GM12874 (cell line): ENCODE measurements at regions not wholly inside any gene's neighbourhood (a gene's known extent, or its start where the extent isn't known, plus 50 kb on each side); places are given as distances from the start of the nearest gene placed in this dataset.

Experiments used
- CTCF ChIP-seq: IDR thresholded peaks from 2 replicates; pipeline ENCODE4 v1.5.1; 2011; ENCODE audit warnings: low read depth, mild to moderate bottlenecking, control low read depth, low read length, moderate library complexity; ENCODE audit not compliant: insufficient read depth

GRCh38 chr13:111548805-111549204 lies 228.4 kb downstream of the TEX29 start:
- no peak for TF ChIP-seq CTCF

GRCh38 chr13:111549464-111549863 lies 229.0 kb downstream of the TEX29 start:
- TF ChIP-seq CTCF, result no peak

- no peak for TF ChIP-seq CTCF
These were observed 229.6 kb downstream of the TEX29 start for GRCh38 chr13:111550062-111550461.

GRCh38 chr13:111551204-111551820 lies 230.9 kb downstream of the TEX29 start:
- TF ChIP-seq CTCF, result no peak

GRCh38 chr13:111552891-111553655 lies 232.6 kb downstream of the TEX29 start:
- TF ChIP-seq CTCF, result no peak

- no peak for TF ChIP-seq CTCF
These were observed 234.3 kb downstream of the TEX29 start for GRCh38 chr13:111554539-111555267.

- TF ChIP-seq CTCF, result no peak
These were observed 234.9 kb downstream of the TEX29 start for GRCh38 chr13:111555268-111555808.
